Gastrocnemius medialis (tissue), 4 donors: ENCODE measurements at regions not wholly inside any gene's neighbourhood (a gene's known extent, or its start where the extent isn't known, plus 50 kb on each side); places are given as distances from the start of the nearest gene placed in this dataset.

Source experiments
- POLR2A ChIP-seq, 2 donors: fragments of 450-650 bp; IDR thresholded peaks; one replicate each; pipeline ENCODE4 v1.6.1; 2017; ENCODE audit warnings: antibody characterized with exemption in 2 of 2, mild to moderate bottlenecking in 2 of 2, moderate library complexity in 2 of 2
- TF ChIP-seq, protein P1 (sequence below), 5 experiments: fragments of 450-650 bp in 3 of 5; fragments of 200-600 bp in 2 of 5; sonication (generic) in 2 of 5; IDR thresholded peaks in 4 of 5; conservative IDR thresholded peaks in 1 of 5; 1 replicate in 4 of 5; 2 replicates in 1 of 5; pipeline ENCODE4 v1.5.1; 2016 to 2019; ENCODE audit warnings: antibody characterized with exemption in 5 of 5, mild to moderate bottlenecking in 3 of 5, moderate library complexity in 3 of 5

DNA sequence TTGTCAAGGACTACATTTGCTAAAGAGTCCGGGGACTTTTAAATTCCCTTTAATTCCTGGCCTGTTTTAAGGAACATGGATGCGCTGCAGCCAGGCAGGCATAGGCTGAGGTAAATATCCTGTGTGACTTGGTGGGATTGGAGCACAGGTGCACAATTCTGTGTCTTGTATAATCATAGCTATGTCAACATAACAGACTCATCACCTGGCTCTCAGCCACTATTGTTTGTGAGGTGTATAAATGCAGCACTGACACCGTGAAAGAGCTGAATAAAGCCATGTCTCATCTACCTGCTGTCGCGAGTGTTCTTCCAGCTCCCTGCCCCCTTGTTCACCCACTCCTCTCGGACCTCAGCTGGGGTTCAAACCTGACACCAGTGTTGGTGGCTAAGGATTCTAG lies 109.7 kb downstream of the MFSD1 start:
- TF ChIP-seq, protein P1, sequence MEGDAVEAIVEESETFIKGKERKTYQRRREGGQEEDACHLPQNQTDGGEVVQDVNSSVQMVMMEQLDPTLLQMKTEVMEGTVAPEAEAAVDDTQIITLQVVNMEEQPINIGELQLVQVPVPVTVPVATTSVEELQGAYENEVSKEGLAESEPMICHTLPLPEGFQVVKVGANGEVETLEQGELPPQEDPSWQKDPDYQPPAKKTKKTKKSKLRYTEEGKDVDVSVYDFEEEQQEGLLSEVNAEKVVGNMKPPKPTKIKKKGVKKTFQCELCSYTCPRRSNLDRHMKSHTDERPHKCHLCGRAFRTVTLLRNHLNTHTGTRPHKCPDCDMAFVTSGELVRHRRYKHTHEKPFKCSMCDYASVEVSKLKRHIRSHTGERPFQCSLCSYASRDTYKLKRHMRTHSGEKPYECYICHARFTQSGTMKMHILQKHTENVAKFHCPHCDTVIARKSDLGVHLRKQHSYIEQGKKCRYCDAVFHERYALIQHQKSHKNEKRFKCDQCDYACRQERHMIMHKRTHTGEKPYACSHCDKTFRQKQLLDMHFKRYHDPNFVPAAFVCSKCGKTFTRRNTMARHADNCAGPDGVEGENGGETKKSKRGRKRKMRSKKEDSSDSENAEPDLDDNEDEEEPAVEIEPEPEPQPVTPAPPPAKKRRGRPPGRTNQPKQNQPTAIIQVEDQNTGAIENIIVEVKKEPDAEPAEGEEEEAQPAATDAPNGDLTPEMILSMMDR (IDR thresholded peaks at IDR 0.05 in 4 of 5, conservative IDR thresholded peaks at IDR 0.05 in 1 of 5) = no peak
- no peak for TF ChIP-seq POLR2A (IDR thresholded peaks at IDR 0.05)
